GM12865 (cell line): ENCODE measurements at regions not wholly inside any gene's neighbourhood (a gene's known extent, or its start where the extent isn't known, plus 50 kb on each side); places are given as distances from the start of the nearest gene placed in this dataset.

Experiments
- DNase-seq: peaks from one replicate; pipeline ENCODE4 v3.0.0; 2010; ENCODE audit warnings: low read depth
- H3K4me3 ChIP-seq: 2 replicates; pipeline ENCODE4 v1.5.1; 2011; ENCODE audit warnings: mild to moderate bottlenecking, low read depth, low read length, control low read depth
- TF ChIP-seq, protein P1 (sequence below): IDR thresholded peaks from 2 replicates; pipeline ENCODE4 v1.5.1; 2011; ENCODE audit warnings: low read length, control low read depth, low read depth, inconsistent platforms; ENCODE audit not compliant: insufficient read depth; ENCODE audit errors: missing control alignments

GRCh38 chr14:43901911-43902673 lies 605.0 kb downstream of the FSCB start:
- no peak for DNase-seq
- TF ChIP-seq, protein P1, sequence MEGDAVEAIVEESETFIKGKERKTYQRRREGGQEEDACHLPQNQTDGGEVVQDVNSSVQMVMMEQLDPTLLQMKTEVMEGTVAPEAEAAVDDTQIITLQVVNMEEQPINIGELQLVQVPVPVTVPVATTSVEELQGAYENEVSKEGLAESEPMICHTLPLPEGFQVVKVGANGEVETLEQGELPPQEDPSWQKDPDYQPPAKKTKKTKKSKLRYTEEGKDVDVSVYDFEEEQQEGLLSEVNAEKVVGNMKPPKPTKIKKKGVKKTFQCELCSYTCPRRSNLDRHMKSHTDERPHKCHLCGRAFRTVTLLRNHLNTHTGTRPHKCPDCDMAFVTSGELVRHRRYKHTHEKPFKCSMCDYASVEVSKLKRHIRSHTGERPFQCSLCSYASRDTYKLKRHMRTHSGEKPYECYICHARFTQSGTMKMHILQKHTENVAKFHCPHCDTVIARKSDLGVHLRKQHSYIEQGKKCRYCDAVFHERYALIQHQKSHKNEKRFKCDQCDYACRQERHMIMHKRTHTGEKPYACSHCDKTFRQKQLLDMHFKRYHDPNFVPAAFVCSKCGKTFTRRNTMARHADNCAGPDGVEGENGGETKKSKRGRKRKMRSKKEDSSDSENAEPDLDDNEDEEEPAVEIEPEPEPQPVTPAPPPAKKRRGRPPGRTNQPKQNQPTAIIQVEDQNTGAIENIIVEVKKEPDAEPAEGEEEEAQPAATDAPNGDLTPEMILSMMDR, result no peak
- H3K4me3 ChIP-seq, result no peak overlapping the region

- H3K4me3 ChIP-seq, result no peak overlapping the region
- TF ChIP-seq, protein P1, result no peak
- DNase-seq, result no peak
These were observed 606.9 kb downstream of the FSCB start for GRCh38 chr14:43900173-43900655.

GRCh38 chr14:43898687-43899086 lies 608.4 kb downstream of the FSCB start:
- TF ChIP-seq, protein P1, result no peak
- no peak overlapping the region for H3K4me3 ChIP-seq
- DNase-seq, result no peak

DNA sequence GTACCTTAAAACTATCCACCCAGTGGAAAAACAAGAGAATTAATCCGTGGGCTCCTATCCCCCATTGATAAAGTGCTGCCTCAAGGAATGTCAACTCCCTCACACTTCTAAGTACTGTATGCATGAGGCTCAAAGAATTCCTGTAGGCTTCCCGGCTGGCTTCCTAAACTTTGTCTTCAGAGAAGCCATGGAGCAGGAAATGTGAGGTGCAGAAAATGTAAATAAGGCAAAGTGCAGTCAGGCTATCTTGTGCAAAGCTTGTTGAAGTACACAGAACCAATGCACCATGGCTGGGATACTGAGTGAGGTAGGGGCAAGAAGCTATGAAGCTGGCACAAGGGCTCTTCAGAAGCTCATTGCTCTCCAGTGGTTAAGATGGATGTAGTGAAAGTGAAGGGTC lies 611.0 kb downstream of the FSCB start:
- no peak overlapping the region for H3K4me3 ChIP-seq
- TF ChIP-seq, protein P1, result no peak
- DNase-seq, result no peak

DNA sequence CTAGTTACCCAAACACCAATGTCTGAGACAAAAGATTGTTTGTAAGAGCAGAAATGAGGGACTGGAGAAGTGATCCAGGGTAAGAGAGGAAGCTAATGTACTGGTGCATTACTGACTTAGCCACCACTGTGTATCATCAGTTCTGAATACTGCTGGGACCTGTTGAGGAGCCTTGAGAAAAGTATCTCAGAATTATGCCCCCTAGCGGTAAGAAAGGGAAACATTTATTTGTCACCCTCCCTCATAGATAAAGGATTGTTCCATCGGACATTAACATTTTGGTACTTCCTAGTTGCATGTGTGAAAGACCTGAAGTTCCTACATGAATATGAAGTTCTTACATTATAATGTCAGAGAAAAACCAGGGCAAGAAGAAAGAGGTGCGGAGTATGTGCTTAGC lies 612.5 kb downstream of the FSCB start:
- TF ChIP-seq, protein P1, result no peak
- no peak overlapping the region for H3K4me3 ChIP-seq
- peak; percentile 1 for DNase-seq

- no peak overlapping the region for H3K4me3 ChIP-seq
- TF ChIP-seq, protein P1, result no peak
- no peak for DNase-seq
These were observed 619.6 kb downstream of the FSCB start for GRCh38 chr14:43887523-43887922.
